Middle frontal gyrus (tissue), 1 donor: ENCODE measurements at regions not wholly inside any gene's neighbourhood (a gene's known extent, or its start where the extent isn't known, plus 50 kb on each side); places are given as distances from the start of the nearest gene placed in this dataset.
"Not testable (repeated sequence)": the region's sequence is repeated elsewhere in the genome, so short reads cannot be mapped to it uniquely, and the experiment has no call there.

Source experiments
- DNase-seq: peaks from one replicate; pipeline ENCODE4 v3.0.0-alpha.2; 2015; ENCODE audit warnings: low spot score; ENCODE audit errors: extremely low spot score

- DNase-seq: no peak
Observed at GRCh38 chr10:106304056-106304455, 860.5 kb downstream of the SORCS1 start.

GRCh38 chr10:106302961-106303360 is 861.5 kb downstream of the SORCS1 start:
- no peak for DNase-seq

GRCh38 chr10:106301146-106301545 is 863.4 kb downstream of the SORCS1 start:
- peak; percentile 21 for DNase-seq

- DNase-seq: no peak
Observed at GRCh38 chr10:106296750-106297392, 867.6 kb downstream of the SORCS1 start.

- no peak for DNase-seq
Observed at GRCh38 chr10:106284802-106285587, 879.5 kb downstream of the SORCS1 start.

DNA sequence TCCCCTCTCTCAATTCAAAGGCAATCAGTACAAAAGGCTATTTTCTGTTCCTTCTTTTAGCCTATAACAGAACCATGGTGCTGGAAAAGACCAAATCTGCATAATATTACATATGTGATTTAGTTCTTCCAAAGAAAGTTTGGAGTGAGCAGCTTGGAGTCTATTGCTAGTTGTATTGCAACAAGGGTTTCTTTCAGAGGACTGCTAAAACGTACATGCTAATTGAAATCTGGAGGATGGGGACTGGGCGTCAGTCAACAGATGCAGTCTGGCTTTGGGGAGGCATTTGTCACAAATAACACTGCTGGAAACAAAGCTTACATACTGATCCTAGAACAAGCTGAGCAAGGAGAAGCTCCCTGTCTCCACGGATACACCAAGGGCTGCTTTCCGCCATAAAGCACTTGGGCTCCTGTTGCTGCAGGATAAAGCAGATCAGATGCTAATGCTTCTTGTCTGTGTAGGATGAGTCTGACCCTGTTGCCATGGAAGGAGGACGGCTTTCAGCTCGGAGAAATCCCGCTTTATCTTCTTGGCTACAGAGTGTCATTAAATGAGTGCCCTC is 883.5 kb downstream of the SORCS1 start:
- no peak for DNase-seq

GRCh38 chr10:106278383-106278782 is 886.1 kb downstream of the SORCS1 start:
- no peak for DNase-seq

GRCh38 chr10:106271237-106271636 is 893.3 kb downstream of the SORCS1 start:
- no peak for DNase-seq

- no peak for DNase-seq
Observed at GRCh38 chr10:106268000-106268399, 896.5 kb downstream of the SORCS1 start.

DNA sequence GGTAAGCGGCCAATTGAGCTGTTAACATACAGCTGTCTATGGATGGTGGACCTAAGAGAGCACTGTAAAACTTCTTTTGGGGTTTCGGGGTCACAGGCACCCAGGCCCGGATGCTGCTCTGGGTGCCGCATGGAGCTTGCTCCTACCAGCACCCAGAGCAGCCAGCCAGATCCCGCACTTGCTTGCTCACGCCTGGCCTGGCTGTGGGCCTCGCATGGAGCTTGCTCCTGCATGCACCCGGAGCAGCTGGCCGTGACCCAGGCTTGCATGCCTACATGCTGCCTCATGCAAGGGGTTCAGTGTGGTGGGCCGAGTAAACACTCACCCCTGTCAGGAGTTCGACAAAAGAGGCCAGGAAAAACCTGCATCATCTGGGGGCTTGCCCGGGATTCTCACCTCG is 896.9 kb downstream of the SORCS1 start:
- no peak for DNase-seq

DNA sequence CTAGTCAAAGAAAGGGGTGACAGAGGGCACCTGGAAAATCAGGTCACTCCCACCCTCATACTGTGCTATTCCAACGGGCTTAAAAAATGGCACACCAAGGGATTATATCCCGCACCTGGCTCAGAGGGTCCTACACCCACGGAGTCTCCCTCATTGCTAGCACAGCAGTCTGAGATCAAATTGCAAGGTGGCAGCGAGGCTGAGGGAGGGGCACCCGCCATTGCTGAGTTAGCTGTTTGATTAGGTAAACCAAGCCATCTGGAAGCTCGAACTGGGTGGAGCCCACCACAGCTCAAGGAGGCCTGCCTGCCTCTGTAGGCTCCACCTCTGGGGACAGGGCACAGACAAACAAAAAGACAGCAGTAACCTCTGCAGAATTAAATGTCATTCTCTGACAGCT is 907.1 kb downstream of the SORCS1 start:
- DNase-seq: not testable (repeated sequence)

DNA sequence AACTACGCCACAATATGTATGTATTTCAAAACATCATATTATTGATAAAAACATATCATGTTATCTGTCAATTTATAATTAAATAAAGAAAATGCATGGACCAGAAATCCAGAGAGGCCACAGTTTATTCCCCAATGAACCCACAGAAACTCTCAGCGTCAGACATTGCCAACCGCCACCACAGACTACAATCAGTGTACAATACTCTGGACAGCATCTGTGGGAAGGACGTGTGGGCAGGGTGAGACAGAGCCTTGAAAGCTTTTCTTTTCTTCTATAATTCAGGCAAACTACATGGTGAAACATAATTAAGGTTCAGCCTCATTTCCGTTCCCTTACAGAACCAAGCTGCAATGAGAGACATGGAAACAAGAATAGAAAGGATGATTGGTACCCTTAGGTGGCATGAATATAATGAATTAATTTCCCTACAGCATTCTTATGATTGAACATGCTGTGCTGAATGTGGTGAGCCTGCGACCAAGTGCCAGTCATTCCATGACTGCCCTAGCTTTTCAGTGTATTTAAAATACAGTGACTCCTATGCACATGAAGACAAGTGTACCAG is 909.3 kb downstream of the SORCS1 start:
- DNase-seq: peak; percentile 14

GRCh38 chr10:106254071-106254470 is 910.4 kb downstream of the SORCS1 start:
- no peak for DNase-seq

GRCh38 chr10:106252541-106252940 is 912.0 kb downstream of the SORCS1 start:
- DNase-seq: no peak

GRCh38 chr10:106251573-106251972 is 912.9 kb downstream of the SORCS1 start:
- no peak for DNase-seq

DNA sequence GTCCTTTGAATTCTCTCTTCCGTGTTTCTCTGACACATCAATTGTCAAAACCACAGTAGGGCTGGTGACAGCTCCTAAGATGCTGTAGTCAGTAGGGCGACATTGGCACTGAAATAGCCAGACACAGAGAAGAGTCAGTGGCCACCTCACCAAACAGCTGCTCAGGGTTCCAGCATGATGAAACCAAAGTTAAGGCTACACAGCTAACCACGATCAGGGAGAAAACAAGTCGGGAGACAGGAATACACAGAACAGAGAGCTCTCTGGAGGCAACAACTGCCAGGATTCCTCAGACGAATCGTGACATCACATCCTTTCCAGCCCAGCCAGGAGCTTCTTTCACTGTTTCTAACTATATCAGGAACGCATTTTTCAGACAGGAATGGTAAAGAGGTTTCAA is 922.2 kb downstream of the SORCS1 start:
- no peak for DNase-seq

- DNase-seq: no peak
Observed at GRCh38 chr10:106226828-106227227, 937.7 kb downstream of the SORCS1 start.

GRCh38 chr10:106226142-106226541 is 938.4 kb downstream of the SORCS1 start:
- DNase-seq: no peak

- no peak for DNase-seq
Observed at GRCh38 chr10:106224676-106225075, 939.8 kb downstream of the SORCS1 start.

DNA sequence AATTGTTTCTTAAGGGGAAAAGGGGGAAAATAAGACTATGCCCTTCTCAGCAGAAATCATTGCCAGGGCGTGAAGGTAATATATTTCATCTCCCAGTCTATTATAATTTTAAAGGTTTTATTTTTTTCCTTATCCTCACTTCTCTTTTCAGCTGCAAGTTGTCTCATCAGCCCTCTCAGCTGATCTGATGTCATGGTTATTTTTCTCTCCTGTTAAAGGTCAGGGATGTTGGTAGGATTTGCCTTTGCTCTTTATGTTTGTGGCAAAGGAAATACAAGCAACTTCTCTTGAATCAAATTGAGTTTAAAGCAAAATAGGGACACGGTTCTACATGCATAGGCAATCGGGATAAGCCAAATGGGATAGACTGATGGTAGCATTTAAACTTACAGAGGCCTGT is 946.9 kb downstream of the SORCS1 start:
- DNase-seq: no peak

- DNase-seq: no peak
Observed at GRCh38 chr10:106216085-106216484, 948.4 kb downstream of the SORCS1 start.

- no peak for DNase-seq
Observed at GRCh38 chr10:106214243-106214642, 950.3 kb downstream of the SORCS1 start.
